Neural cell (in vitro differentiated cells): ENCODE measurements at regions not wholly inside any gene's neighbourhood (a gene's known extent, or its start where the extent isn't known, plus 50 kb on each side); places are given as distances from the start of the nearest gene placed in this dataset.

ENCODE experiments used
- H2AFZ ChIP-seq: fragments of 200-600, 300-800 bp; sonication (generic), shearing (Covaris generic); 2 replicates; pipeline ENCODE4 v1.6.0; 2014; ENCODE audit warnings: low read depth, mild to moderate bottlenecking, antibody characterized with exemption, low read length, moderate library complexity
- H3F3A ChIP-seq: fragments of 200-600 bp; shearing (Covaris generic); 2 replicates; pipeline ENCODE4 v1.6.1; 2016; ENCODE audit warnings: mild to moderate bottlenecking, moderate library complexity, mixed read lengths, antibody characterized with exemption, low read length; ENCODE audit not compliant: insufficient read depth, poor library complexity, severe bottlenecking
- H3K27ac ChIP-seq: fragments of 200-600, 300-800 bp; sonication (generic), shearing (Covaris generic); 2 replicates; pipeline ENCODE4 v1.5.1; 2014; ENCODE audit warnings: mild to moderate bottlenecking, low read length, moderate library complexity
- H3K27me3 ChIP-seq: fragments of 300-800, 200-600 bp; sonication (generic), shearing (Covaris generic); 2 replicates; pipeline ENCODE4 v1.6.0; 2014; ENCODE audit warnings: mild to moderate bottlenecking, low read depth, low read length, moderate library complexity; ENCODE audit not compliant: insufficient read depth
- H3K36me3 ChIP-seq: fragments of 300-800, 200-600 bp; sonication (generic), shearing (Covaris generic); 2 replicates; pipeline ENCODE4 v1.5.1; 2014; ENCODE audit warnings: mild to moderate bottlenecking, antibody characterized with exemption, low read length, moderate library complexity; ENCODE audit not compliant: insufficient read depth
- H3K4me2 ChIP-seq: fragments of 300-800, 200-600 bp; sonication (generic), shearing (Covaris generic); 2 replicates; pipeline ENCODE4 v1.6.0; 2014; ENCODE audit warnings: mild to moderate bottlenecking, low read length
- H3K4me3 ChIP-seq: fragments of 300-800, 200-600 bp; sonication (generic), shearing (Covaris generic); 2 replicates; pipeline ENCODE4 v1.5.1; 2014; ENCODE audit warnings: mild to moderate bottlenecking, low read length, moderate library complexity
- H3K79me2 ChIP-seq: fragments of 200-600 bp; shearing (Covaris generic); replicated peaks from 2 replicates; pipeline ENCODE4 v1.6.0; 2014; ENCODE audit warnings: mild to moderate bottlenecking, low read length, moderate library complexity; ENCODE audit not compliant: insufficient read depth
- H3K9ac ChIP-seq: fragments of 300-800, 200-600 bp; sonication (generic), shearing (Covaris generic); 2 replicates; pipeline ENCODE4 v1.6.1; 2016; ENCODE audit warnings: mild to moderate bottlenecking, low read length, mixed read lengths
- H3K9me2 ChIP-seq: fragments of 200-600 bp; shearing (Covaris generic); 2 replicates; pipeline ENCODE4 v1.6.1; 2016; ENCODE audit warnings: mild to moderate bottlenecking, low read length, mixed read lengths; ENCODE audit not compliant: insufficient read depth
- H3K9me3 ChIP-seq: fragments of 200-600, 300-800 bp; sonication (generic), shearing (Covaris generic); 2 replicates; pipeline ENCODE4 v1.6.1; 2016; ENCODE audit warnings: mild to moderate bottlenecking, mixed run types, low read length, moderate library complexity, mixed read lengths
- H4K20me1 ChIP-seq: fragments of 200-600 bp; shearing (Covaris generic); 2 replicates; pipeline ENCODE4 v1.6.1; 2016; ENCODE audit warnings: mild to moderate bottlenecking, mixed run types; ENCODE audit not compliant: insufficient read depth
- EP300 ChIP-seq: fragments of 450-650 bp; conservative IDR thresholded peaks from 2 replicates; pipeline ENCODE4 v1.6.1; 2014; ENCODE audit warnings: antibody characterized with exemption, mild to moderate bottlenecking, moderate library complexity; ENCODE audit not compliant: poor library complexity, severe bottlenecking
- EZH2 ChIP-seq: fragments of 200-600, 300-800 bp; shearing (Covaris generic), sonication (generic); IDR thresholded peaks from 2 replicates; pipeline ENCODE4 v1.6.1; 2014; ENCODE audit warnings: antibody characterized with exemption, low read length, borderline replicate concordance, mild to moderate bottlenecking; ENCODE audit not compliant: insufficient read depth, poor library complexity, severe bottlenecking
- MXI1 ChIP-seq: fragments of 450-650 bp; conservative IDR thresholded peaks from 2 replicates; pipeline ENCODE4 v1.6.1; 2014; ENCODE audit warnings: antibody characterized with exemption, mild to moderate bottlenecking; ENCODE audit not compliant: poor library complexity, severe bottlenecking
- POLR2AphosphoS5 ChIP-seq: IDR thresholded peaks from 2 replicates; pipeline ENCODE4 v1.6.1; 2012
- RAD21 ChIP-seq: fragments of 450-650 bp; conservative IDR thresholded peaks from 2 replicates; pipeline ENCODE4 v1.6.1; 2014; ENCODE audit warnings: antibody characterized with exemption, mild to moderate bottlenecking, moderate library complexity
- SMC3 ChIP-seq: fragments of 450-650 bp; conservative IDR thresholded peaks from 2 replicates; pipeline ENCODE4 v1.6.1; 2014; ENCODE audit warnings: antibody characterized with exemption, mild to moderate bottlenecking, moderate library complexity; ENCODE audit not compliant: poor library complexity
- TAF1 ChIP-seq: IDR thresholded peaks from 2 replicates; pipeline ENCODE4 v1.6.1; 2012; ENCODE audit warnings: low read depth
- TF ChIP-seq, protein P1 (sequence below): fragments of 450-650 bp; IDR thresholded peaks from 2 replicates; pipeline ENCODE4 v1.5.1; 2014; ENCODE audit warnings: antibody characterized with exemption, mild to moderate bottlenecking, moderate library complexity; ENCODE audit not compliant: poor library complexity, severe bottlenecking
- TF ChIP-seq, protein P2 (sequence below): IDR thresholded peaks from 2 replicates; pipeline ENCODE4 v1.6.1; 2012; ENCODE audit warnings: borderline replicate concordance

DNA sequence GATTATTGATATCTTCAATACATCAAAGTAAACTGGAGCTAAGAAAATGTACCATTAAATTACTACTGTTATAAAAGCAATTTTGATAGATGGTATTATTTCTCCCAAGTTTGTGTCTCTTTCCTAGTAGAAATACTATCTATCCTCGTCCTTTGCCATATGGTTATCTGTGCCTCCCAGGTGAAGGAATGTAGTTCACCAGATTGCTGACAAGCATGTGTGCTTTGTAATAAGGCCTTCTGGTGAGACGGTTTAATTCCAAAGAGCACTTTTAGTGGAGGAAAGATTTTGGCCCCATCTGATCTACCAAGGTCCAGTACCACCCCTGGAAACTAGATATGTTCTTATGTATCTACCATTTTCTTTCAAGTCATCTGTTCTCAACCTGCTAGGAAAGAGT lies 243.6 kb downstream of the DLEU7 start:
- Histone ChIP-seq H4K20me1 (no peaks in the 10 kb centered on the region), H2AFZ (no peak overlapping the region), H3K4me2 (no peak overlapping the region), H3K9ac (no peak overlapping the region), H3K9me2 (no peaks in the 10 kb centered on the region), H3K9me3 (no peaks in the 10 kb centered on the region), H3K4me3 (no peak overlapping the region), H3K36me3 (no peaks in the 10 kb centered on the region), H3K79me2 (no peaks in the 10 kb centered on the region), H3K27me3 (no peaks in the 10 kb centered on the region), H3K27ac (no peak overlapping the region), H3F3A (no peaks in the 10 kb centered on the region)
- no peak for TF ChIP-seq RAD21
- no peak for TF ChIP-seq POLR2AphosphoS5
- TF ChIP-seq, protein P1, sequence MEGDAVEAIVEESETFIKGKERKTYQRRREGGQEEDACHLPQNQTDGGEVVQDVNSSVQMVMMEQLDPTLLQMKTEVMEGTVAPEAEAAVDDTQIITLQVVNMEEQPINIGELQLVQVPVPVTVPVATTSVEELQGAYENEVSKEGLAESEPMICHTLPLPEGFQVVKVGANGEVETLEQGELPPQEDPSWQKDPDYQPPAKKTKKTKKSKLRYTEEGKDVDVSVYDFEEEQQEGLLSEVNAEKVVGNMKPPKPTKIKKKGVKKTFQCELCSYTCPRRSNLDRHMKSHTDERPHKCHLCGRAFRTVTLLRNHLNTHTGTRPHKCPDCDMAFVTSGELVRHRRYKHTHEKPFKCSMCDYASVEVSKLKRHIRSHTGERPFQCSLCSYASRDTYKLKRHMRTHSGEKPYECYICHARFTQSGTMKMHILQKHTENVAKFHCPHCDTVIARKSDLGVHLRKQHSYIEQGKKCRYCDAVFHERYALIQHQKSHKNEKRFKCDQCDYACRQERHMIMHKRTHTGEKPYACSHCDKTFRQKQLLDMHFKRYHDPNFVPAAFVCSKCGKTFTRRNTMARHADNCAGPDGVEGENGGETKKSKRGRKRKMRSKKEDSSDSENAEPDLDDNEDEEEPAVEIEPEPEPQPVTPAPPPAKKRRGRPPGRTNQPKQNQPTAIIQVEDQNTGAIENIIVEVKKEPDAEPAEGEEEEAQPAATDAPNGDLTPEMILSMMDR = no peak
- TF ChIP-seq EP300 = no peak
- TF ChIP-seq, protein P2, sequence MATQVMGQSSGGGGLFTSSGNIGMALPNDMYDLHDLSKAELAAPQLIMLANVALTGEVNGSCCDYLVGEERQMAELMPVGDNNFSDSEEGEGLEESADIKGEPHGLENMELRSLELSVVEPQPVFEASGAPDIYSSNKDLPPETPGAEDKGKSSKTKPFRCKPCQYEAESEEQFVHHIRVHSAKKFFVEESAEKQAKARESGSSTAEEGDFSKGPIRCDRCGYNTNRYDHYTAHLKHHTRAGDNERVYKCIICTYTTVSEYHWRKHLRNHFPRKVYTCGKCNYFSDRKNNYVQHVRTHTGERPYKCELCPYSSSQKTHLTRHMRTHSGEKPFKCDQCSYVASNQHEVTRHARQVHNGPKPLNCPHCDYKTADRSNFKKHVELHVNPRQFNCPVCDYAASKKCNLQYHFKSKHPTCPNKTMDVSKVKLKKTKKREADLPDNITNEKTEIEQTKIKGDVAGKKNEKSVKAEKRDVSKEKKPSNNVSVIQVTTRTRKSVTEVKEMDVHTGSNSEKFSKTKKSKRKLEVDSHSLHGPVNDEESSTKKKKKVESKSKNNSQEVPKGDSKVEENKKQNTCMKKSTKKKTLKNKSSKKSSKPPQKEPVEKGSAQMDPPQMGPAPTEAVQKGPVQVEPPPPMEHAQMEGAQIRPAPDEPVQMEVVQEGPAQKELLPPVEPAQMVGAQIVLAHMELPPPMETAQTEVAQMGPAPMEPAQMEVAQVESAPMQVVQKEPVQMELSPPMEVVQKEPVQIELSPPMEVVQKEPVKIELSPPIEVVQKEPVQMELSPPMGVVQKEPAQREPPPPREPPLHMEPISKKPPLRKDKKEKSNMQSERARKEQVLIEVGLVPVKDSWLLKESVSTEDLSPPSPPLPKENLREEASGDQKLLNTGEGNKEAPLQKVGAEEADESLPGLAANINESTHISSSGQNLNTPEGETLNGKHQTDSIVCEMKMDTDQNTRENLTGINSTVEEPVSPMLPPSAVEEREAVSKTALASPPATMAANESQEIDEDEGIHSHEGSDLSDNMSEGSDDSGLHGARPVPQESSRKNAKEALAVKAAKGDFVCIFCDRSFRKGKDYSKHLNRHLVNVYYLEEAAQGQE = no peak
- no peak for TF ChIP-seq MXI1
- TF ChIP-seq EZH2 = no peak
- TF ChIP-seq SMC3 = no peak
- no peak for TF ChIP-seq TAF1

DNA sequence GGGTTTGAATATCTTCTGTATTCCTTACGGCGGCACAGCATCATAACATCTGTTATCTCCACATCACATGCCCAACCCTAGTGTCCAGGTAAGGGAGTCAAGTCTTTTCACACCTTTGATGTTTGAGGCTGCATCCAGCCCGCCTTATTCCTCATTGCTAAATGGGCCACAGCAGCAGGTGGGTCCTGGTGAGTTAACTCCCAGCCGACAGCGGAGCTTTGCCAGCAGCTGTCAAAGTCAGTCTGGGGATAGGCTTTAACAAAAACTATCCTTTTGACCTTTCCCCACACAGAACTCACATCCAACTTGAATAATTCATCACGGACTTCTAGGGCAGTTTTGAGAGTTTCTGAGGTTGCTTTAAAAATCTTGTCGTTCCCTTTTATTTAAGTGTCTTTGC lies 235.1 kb downstream of the DLEU7 start:
- H3K4me3 ChIP-seq = no peak overlapping the region
- TF ChIP-seq TAF1 (no peak), RAD21 (no peak), MXI1 (no peak), EZH2 (no peak), POLR2AphosphoS5 (no peak)
- TF ChIP-seq, protein P2 = no peak
- TF ChIP-seq, protein P1 = no peak
- no peak overlapping the region for H3K4me2 ChIP-seq

More for the DNA sequence above, 235.1 kb downstream of the DLEU7 start:
- Histone ChIP-seq H2AFZ (no peak overlapping the region), H3K9ac (no peak overlapping the region), H3F3A (no peaks in the 10 kb centered on the region), H3K36me3 (no peaks in the 10 kb centered on the region), H3K9me2 (no peaks in the 10 kb centered on the region), H3K27ac (no peak overlapping the region), H3K27me3 (no peaks in the 10 kb centered on the region), H3K79me2 (no peaks in the 10 kb centered on the region), H3K9me3 (no peaks in the 10 kb centered on the region), H4K20me1 (no peaks in the 10 kb centered on the region)
